Raji (cell line): ENCODE measurements at regions not wholly inside any gene's neighbourhood (a gene's known extent, or its start where the extent isn't known, plus 50 kb on each side); places are given as distances from the start of the nearest gene placed in this dataset.

Source experiments
- POLR2A ChIP-seq: IDR thresholded peaks from 2 replicates; pipeline ENCODE4 v1.6.1; 2011; ENCODE audit warnings: low read depth, low read length, control low read depth; ENCODE audit not compliant: insufficient read depth

DNA sequence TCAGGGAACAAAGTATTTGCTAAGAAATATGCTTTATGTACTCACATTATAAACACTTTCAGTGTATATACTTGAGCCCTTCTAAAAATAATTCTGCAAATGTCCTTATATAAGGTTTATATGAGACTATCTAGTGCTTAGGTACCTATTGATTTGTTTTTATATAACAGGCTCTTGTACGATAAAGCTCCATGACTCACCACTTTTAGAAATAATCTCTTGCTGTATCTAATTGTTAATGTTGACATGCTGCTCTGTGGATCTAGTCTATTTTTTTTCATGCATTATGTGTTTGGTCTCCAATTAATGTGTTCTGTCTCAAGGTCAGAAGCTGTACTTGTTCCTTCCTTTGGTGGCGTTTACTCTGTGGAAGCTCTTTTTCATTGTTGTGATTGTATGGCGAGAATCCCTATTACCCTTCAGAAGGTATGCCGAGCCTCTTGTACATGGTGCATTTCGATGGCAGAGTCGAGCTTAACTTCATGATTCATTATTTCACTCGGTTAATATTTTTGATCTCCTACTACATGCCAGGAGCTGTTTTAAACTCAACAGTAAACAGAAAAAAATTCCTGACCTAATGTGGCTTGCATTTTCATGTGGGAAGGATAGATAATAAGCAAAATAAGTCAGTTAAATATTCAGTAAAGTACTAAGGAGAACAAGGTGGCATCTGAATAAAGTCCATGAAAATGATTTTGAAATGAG is 361.6 kb downstream of the COG6 start:
- TF ChIP-seq POLR2A = no peak

- no peak for TF ChIP-seq POLR2A
These were observed 362.3 kb downstream of the COG6 start for GRCh38 chr13:40017662-40018262.

DNA sequence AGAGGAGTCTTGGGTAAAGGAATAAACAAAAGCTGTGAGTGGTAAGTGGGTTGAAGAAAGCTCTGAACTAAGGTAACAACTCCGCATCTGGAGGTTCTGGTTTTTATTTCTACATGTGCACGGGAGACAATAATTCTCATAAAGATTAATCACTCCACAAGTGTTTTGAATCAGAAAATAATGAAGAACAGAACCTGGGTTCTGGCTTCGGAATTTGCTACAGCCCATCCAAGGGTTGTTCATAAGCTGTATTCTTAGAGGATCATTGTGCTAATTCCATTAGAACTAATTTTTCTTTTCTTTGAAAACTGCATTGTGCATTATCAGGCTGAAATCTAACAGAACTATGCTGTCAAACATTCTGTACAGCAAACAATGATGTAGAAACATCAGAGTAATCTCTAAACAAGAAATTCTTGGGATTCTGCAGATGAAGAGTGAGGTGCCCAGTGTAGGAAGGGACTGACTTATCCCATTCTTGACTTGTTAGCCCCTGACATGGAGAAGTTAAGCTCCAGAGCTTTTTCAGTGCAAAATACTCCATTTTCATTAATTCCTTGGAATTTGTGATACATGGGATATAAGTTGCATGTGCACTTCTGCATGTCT is 368.2 kb downstream of the COG6 start:
- no peak for TF ChIP-seq POLR2A

DNA sequence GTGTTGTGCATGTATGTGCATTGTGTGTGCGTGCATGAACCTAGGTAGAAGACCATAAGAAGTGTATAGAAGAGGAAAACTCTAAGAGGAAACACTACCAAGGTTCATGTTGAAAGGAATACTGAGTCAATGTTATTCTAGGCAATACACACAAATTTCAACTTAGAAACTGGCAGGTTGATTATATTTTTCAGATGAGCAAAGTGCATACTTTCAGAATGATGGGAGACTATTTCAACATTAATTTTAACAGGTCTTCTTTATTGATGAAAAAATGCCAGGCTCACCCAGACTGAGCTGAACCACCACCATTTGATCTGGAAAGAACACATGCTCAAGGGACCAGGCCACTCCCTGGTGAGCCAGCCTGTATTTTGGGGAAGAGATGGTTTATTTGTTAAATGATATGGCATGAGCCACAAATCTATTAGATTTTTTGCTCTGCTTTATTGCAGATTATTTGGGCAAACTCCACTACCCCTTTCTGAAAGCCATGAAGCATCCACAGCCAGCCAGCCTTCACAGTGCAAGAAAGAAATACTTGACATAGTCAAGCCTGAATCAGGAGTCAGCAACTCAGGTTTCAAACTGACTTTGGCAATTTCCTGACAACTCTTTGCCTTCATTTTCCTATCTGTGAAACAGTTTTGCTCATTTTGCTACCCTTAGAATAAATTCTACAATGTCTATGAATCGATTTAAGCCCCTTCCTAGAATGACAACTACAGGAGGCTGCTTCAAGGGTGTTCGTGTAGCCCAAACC is 368.9 kb downstream of the COG6 start:
- no peak for TF ChIP-seq POLR2A

DNA sequence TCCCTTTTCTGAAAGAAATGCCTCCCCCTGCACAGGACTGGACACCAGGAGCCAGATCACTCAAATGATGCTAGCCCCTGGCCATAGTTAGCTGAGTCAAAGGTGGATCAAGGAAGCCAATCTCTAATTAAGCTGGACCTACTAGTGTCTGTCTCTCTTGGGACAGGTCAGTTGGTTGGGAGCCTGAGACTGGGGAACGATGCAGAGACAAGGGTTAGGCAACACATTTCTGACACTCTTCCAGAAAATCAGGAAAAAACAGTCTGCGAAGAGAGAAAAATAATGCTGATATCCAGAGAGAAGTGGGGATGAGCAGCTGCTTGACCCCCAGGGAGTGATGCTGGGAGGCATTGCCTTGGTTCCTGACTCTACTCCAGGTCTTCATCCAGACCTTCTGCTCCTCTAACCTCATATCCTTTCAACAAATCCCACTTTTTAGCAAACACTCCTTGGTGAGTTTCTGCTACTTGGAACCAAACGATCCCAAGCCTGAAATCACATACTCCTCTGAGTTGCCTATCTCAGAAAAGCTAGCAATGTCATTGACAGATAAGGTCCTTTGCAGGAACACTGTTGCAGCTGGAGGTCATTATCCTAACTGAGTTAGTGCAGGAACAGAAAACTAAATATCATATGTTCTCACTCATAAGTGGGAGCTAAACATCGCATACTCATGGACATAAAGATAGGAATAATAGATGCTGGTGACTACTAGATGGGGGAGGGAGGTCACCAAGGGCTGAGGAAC is 369.7 kb downstream of the COG6 start:
- TF ChIP-seq POLR2A = no peak

- TF ChIP-seq POLR2A = no peak
These were observed 370.7 kb downstream of the COG6 start for GRCh38 chr13:40026174-40026585.

DNA sequence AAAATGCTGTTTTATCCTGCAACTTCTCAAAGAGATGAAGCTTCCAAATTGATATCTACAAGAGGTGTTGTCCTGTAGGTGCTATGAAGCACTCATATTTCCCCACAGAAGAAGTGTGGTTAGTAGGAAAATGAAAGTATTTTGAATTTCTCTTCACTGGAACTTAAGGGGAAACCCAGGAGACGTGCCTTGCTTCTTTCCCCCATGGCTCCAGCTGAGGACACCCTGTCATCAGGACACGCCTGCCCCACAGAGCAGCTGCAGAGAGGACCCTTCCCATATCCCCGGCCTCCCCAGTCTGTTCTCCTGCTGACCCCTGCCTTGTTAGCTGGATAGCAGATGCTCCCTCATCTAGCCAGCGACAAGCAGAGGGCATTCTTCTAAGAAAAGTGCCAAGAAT is 371.3 kb downstream of the COG6 start:
- TF ChIP-seq POLR2A = no peak

DNA sequence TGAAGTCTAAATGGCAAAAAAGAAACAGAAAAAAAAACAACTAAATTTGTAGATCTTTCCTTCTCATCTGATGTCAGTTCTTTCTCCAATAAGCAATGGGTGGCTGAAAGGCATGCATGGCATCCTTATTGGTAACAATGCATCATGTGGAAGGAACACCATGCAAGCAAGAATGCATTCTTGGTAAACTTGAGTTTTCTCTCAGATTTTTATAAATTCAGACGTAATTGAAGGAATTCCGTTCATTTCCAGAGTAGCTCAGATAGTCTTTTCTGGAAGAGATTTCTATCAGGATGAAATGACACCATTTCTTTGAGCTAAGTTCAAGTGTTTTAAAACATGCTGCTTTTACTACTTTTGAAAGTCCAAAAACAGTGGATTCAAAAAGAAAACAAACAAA is 373.0 kb downstream of the COG6 start:
- no peak for TF ChIP-seq POLR2A

GRCh38 chr13:40031031-40031430 is 375.6 kb downstream of the COG6 start:
- TF ChIP-seq POLR2A = no peak

DNA sequence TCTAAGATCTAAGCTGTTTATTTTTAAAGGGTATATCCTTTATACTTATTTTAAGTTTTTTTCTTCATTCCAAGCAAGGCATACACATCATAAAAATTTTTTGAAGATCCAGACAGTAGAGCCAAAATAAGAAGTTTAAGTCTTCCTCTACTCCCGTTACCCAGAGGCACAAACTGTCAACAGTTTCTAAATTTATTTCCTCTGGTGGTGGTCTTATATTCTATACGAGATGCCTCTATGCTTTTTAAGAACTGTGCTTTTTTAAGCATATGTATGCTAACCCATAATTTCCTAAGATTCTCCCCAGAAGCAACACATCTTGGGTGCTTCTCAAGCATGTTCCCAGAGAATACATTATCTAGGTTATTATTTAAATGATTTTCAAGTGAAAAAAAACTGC is 383.6 kb downstream of the COG6 start:
- no peak for TF ChIP-seq POLR2A

GRCh38 chr13:40042991-40043390 is 387.5 kb downstream of the COG6 start:
- TF ChIP-seq POLR2A = no peak

GRCh38 chr13:40043764-40044163 is 388.3 kb downstream of the COG6 start:
- no peak for TF ChIP-seq POLR2A

DNA sequence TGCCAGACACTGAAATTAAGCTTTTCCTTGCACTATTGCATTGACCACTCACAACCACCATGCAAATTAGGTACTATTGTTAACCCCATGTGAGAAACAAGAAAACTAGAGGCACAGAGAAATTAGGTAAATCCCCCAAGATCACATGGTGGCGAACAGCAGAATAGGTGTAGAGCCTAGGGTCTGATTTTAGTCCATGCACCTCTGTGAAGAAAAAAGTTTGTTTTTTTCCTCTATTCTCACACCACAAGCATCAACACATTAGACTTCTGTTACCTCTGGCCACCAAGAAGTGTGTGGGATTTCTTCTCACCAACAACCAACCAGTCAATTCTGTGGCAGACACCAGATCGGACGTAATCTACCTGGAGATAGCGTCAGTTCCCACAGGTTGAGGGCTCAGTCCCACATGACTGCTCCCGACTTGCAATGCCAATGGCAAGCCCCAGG is 391.9 kb downstream of the COG6 start:
- TF ChIP-seq POLR2A = no peak

- no peak for TF ChIP-seq POLR2A
These were observed 393.1 kb downstream of the COG6 start for GRCh38 chr13:40048551-40048950.

- TF ChIP-seq POLR2A = no peak
These were observed 397.5 kb downstream of the COG6 start for GRCh38 chr13:40052954-40053353.
